ENCODE measurements at regions not wholly inside any gene's neighbourhood (a gene's known extent, or its start where the extent isn't known, plus 50 kb on each side); places are given as distances from the start of the nearest gene placed in this dataset.

DNA sequence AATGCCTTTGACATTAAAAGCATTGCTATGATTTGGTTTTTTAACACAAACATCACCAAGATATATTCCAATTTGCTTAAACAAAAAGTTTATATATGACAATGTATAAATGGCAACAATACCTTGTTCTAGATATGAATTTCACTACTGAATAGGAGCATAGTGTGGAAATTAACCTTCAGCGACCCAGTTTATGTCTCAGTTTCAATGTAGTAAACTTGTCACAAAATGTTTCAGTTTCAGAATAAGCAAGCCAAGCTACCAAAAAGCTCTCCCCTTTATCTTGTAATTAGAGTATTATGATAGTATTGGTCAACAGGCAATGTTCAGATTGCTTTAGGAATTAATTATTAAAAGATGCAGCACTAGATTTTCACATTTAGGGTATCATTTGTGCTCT, 99.6 kb upstream of the PCDH15 start:
- H3K27me3 ChIP-seq (ENCODE audit: control insufficient read depth in 1 of 2, insufficient read depth in 2 of 2, low read length in 2 of 2), result no peaks in the 10 kb centered on the region
- H3K27ac ChIP-seq (ENCODE audit: low read depth, low read length), result no peak overlapping the region
- no peak overlapping the region for H3K9ac ChIP-seq (ENCODE audit: low read depth in 1 of 2, low read length in 2 of 2)
- no peaks in the 10 kb centered on the region for H3K4me1 ChIP-seq (ENCODE audit: control insufficient read depth in 1 of 2, insufficient read depth in 2 of 2, low read length in 2 of 2)
- H3K36me3 ChIP-seq (ENCODE audit: control insufficient read depth in 1 of 2, insufficient read depth in 2 of 2, low read length in 2 of 2), result no peaks in the 10 kb centered on the region
- H3K4me3 ChIP-seq (ENCODE audit: low read depth in 1 of 2, low read length in 2 of 2), result no peak overlapping the region
- H3K9me3 ChIP-seq (ENCODE audit: control insufficient read depth in 1 of 2, low read length in 2 of 2), result no peaks in the 10 kb centered on the region

DNA sequence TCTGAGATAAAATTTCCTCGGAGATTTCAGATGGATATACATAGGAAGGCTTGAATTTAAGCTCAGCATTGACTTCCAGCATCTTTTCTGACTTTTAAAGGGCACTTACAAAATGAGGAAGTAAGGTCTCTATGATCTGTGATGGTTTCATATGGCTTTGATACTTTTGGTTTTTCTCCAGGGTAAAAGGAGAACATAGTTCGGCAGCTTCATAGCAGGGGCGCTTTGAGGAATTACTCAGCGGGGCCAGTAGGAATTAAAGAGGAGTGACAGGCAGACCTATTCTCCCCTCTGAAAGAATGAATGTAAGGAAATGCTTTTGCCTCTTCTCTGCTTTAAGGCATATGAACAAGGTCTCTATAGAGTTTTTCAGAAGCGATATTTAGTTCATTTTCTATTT, 80.0 kb upstream of the PCDH15 start:
- no peaks in the 10 kb centered on the region for H3K36me3 ChIP-seq (ENCODE audit: control insufficient read depth in 1 of 2, insufficient read depth in 2 of 2, low read length in 2 of 2)
- no peak overlapping the region for H3K27ac ChIP-seq (ENCODE audit: low read depth, low read length)
- no peak overlapping the region for H3K9ac ChIP-seq (ENCODE audit: low read depth in 1 of 2, low read length in 2 of 2)
- H3K9me3 ChIP-seq (ENCODE audit: control insufficient read depth in 1 of 2, low read length in 2 of 2), result no peaks in the 10 kb centered on the region
- H3K27me3 ChIP-seq (ENCODE audit: control insufficient read depth in 1 of 2, insufficient read depth in 2 of 2, low read length in 2 of 2), result no peaks in the 10 kb centered on the region
- H3K4me1 ChIP-seq (ENCODE audit: control insufficient read depth in 1 of 2, insufficient read depth in 2 of 2, low read length in 2 of 2), result no peaks in the 10 kb centered on the region
- no peak overlapping the region for H3K4me3 ChIP-seq (ENCODE audit: low read depth in 1 of 2, low read length in 2 of 2)

DNA sequence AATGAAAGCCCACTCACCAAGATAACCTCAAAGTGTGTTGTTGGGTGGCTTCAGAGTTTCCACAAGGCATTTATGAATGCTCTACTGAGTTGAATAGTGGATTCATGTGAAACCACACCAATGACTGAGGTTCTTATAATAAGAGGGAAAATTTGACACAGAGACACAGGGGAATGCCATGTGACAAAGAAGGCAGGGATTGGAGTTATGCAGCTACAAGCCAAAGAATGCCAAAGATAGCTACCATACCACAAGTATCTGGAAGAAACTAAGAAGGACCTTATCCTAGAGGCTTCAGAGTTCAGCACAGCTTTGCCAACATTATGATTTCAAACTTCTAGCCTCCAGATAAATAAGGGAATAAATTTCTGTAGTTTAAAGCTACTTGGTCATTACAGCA, 68.0 kb upstream of the PCDH15 start:
- no peaks in the 10 kb centered on the region for H3K27me3 ChIP-seq (ENCODE audit: control insufficient read depth in 1 of 2, insufficient read depth in 2 of 2, low read length in 2 of 2)
- no peaks in the 10 kb centered on the region for H3K36me3 ChIP-seq (ENCODE audit: control insufficient read depth in 1 of 2, insufficient read depth in 2 of 2, low read length in 2 of 2)
- H3K9ac ChIP-seq (ENCODE audit: low read depth in 1 of 2, low read length in 2 of 2), result no peak overlapping the region
- H3K4me1 ChIP-seq (ENCODE audit: control insufficient read depth in 1 of 2, insufficient read depth in 2 of 2, low read length in 2 of 2), result no peaks in the 10 kb centered on the region
- H3K4me3 ChIP-seq (ENCODE audit: low read depth in 1 of 2, low read length in 2 of 2), result no peak overlapping the region
- H3K27ac ChIP-seq (ENCODE audit: low read depth, low read length), result no peak overlapping the region
- H3K9me3 ChIP-seq (ENCODE audit: control insufficient read depth in 1 of 2, low read length in 2 of 2), result no peaks in the 10 kb centered on the region

DNA sequence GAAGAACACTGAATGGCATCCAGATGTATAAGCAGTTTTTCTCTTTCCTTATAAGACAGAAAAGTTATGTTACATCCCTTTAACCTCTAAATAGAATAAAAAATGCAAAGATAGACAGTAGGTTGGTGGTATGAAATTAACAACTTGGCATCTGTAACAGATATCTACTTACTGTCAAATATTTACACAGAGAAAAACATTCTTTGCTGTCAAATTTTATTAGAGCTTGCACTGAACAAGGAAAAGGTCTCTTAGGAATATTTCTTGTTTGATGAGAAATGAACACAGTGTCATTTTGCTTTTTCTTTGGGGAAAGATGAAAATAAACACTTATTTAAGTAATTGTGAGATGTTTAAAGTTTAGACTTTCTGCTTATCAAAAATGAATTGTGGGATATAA, 65.6 kb upstream of the PCDH15 start:
- no peak overlapping the region for H3K4me3 ChIP-seq (ENCODE audit: low read depth in 1 of 2, low read length in 2 of 2)
- H3K9ac ChIP-seq (ENCODE audit: low read depth in 1 of 2, low read length in 2 of 2), result no peak overlapping the region
- H3K27me3 ChIP-seq (ENCODE audit: control insufficient read depth in 1 of 2, insufficient read depth in 2 of 2, low read length in 2 of 2), result no peaks in the 10 kb centered on the region
- no peaks in the 10 kb centered on the region for H3K36me3 ChIP-seq (ENCODE audit: control insufficient read depth in 1 of 2, insufficient read depth in 2 of 2, low read length in 2 of 2)
- no peaks in the 10 kb centered on the region for H3K4me1 ChIP-seq (ENCODE audit: control insufficient read depth in 1 of 2, insufficient read depth in 2 of 2, low read length in 2 of 2)
- no peak overlapping the region for H3K27ac ChIP-seq (ENCODE audit: low read depth, low read length)
- H3K9me3 ChIP-seq (ENCODE audit: control insufficient read depth in 1 of 2, low read length in 2 of 2), result no peaks in the 10 kb centered on the region

DNA sequence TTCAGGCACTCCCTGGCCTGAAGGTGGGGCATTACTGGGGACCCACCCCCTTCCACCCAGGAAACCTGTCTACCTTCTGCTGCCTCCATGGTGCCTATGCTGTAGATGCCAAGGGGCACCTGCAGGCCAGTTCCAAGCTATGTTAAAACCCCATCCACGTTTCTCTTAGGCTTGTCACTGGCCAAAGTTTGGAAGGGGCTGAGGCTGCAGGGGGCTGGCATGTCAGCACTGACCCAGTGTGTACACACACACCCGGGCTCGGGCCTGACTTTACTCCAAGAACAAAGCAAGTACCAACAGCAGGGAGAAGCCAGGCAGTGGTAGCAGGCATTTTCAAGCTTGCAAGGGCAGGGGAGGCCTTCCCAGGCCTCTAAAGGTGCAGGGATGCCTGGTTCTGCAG, 53.8 kb upstream of the PCDH15 start:
- Histone ChIP-seq H3K27me3 (ENCODE audit: control insufficient read depth in 1 of 2, insufficient read depth in 2 of 2, low read length in 2 of 2) (no peaks in the 10 kb centered on the region), H3K4me3 (ENCODE audit: low read depth in 1 of 2, low read length in 2 of 2) (no peak overlapping the region), H3K4me1 (ENCODE audit: control insufficient read depth in 1 of 2, insufficient read depth in 2 of 2, low read length in 2 of 2) (no peaks in the 10 kb centered on the region)

DNA sequence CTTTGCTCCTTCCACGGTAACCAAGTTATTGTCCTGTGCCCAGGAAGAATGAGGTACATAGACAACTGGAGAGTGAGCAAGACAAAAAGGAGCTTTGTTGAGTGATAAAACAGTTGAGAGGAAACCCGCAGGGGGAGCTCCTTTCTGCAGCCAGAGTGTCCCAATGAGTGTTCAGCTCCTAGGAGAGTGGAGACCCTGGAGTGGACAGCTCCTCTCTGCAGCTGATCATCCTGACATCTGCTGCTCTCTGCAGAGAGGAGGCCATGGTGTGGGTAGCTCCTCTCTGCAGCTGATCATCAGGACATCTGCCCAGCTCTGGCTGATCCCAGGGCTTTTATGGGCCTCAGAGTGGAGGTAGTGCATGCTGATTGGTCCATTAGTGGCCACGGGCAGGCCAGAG, 53.4 kb upstream of the PCDH15 start:
- H3K4me3 ChIP-seq (ENCODE audit: low read depth in 1 of 2, low read length in 2 of 2), result no peak overlapping the region
- H3K27ac ChIP-seq (ENCODE audit: low read depth, low read length), result no peak overlapping the region
- H3K9ac ChIP-seq (ENCODE audit: low read depth in 1 of 2, low read length in 2 of 2), result no peak overlapping the region

More for the DNA sequence above, 53.8 kb upstream of the PCDH15 start:
- Histone ChIP-seq H3K27ac (ENCODE audit: low read depth, low read length) (no peak overlapping the region), H3K9me3 (ENCODE audit: control insufficient read depth in 1 of 2, low read length in 2 of 2) (no peaks in the 10 kb centered on the region), H3K36me3 (ENCODE audit: control insufficient read depth in 1 of 2, insufficient read depth in 2 of 2, low read length in 2 of 2) (no peaks in the 10 kb centered on the region), H3K9ac (ENCODE audit: low read depth in 1 of 2, low read length in 2 of 2) (no peak overlapping the region)

DNA sequence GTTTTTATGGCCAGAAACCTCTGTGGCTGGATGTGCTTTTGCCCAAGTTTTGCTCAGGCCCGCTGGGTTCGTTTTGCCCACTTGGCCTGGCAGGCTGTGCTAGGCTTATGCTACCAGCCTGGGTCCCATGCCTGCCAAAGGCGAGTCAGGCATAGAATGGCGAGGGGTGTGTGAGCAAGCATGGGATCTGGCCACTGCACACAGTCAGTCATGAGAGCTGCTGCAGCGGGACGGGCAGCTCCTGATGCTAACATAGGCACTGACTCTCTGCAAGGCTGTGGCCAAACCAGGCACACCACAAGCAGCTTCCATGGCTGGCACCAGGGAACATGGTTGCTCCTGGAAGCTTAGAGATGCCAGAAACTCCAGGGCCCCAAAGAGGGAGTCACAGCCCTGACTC, 52.9 kb upstream of the PCDH15 start:
- no peak overlapping the region for H3K27ac ChIP-seq (ENCODE audit: low read depth, low read length)
- H3K4me1 ChIP-seq (ENCODE audit: control insufficient read depth in 1 of 2, insufficient read depth in 2 of 2, low read length in 2 of 2), result no peaks in the 10 kb centered on the region
- no peaks in the 10 kb centered on the region for H3K27me3 ChIP-seq (ENCODE audit: control insufficient read depth in 1 of 2, insufficient read depth in 2 of 2, low read length in 2 of 2)
- no peak overlapping the region for H3K4me3 ChIP-seq (ENCODE audit: low read depth in 1 of 2, low read length in 2 of 2)
- H3K9ac ChIP-seq (ENCODE audit: low read depth in 1 of 2, low read length in 2 of 2), result no peak overlapping the region
- no peaks in the 10 kb centered on the region for H3K9me3 ChIP-seq (ENCODE audit: control insufficient read depth in 1 of 2, low read length in 2 of 2)
- H3K36me3 ChIP-seq (ENCODE audit: control insufficient read depth in 1 of 2, insufficient read depth in 2 of 2, low read length in 2 of 2), result no peaks in the 10 kb centered on the region

More for the DNA sequence above, 53.4 kb upstream of the PCDH15 start:
- H3K9me3 ChIP-seq (ENCODE audit: control insufficient read depth in 1 of 2, low read length in 2 of 2), result no peaks in the 10 kb centered on the region
- H3K36me3 ChIP-seq (ENCODE audit: control insufficient read depth in 1 of 2, insufficient read depth in 2 of 2, low read length in 2 of 2), result no peaks in the 10 kb centered on the region
- no peaks in the 10 kb centered on the region for H3K4me1 ChIP-seq (ENCODE audit: control insufficient read depth in 1 of 2, insufficient read depth in 2 of 2, low read length in 2 of 2)
- no peaks in the 10 kb centered on the region for H3K27me3 ChIP-seq (ENCODE audit: control insufficient read depth in 1 of 2, insufficient read depth in 2 of 2, low read length in 2 of 2)
